GM12878 (cell line): ENCODE measurements at regions not wholly inside any gene's neighbourhood (a gene's known extent, or its start where the extent isn't known, plus 50 kb on each side); places are given as distances from the start of the nearest gene placed in this dataset.

ENCODE experiments used
- ATAC-seq: fragments of 200-7000 bp; cut with Tn5 transposase; 3 replicates; pipeline ENCODE4 v1.9.1; 2020; ENCODE audit warnings: mild to moderate bottlenecking, moderate library complexity
- BruUV-seq: library from RNA; stranded (reverse); fragments of 400-500 nt; replicated peaks from 2 replicates; lab custom pipeline; 2021; lab: Mats Ljungman, UMichigan
- CTCF ChIA-PET: fragments of 300-600 bp; sonication (Branson Sonifier 250); formaldehyde crosslinking; extraction: SDS; loops from one replicate; lab custom pipeline; 2021; ENCODE audit warnings: inconsistent platforms; lab: Yijun Ruan, JAX
- POLR2A ChIA-PET: fragments of 350-600 bp; formaldehyde crosslinking; extraction: SDS; loops from one replicate; lab custom pipeline; 2021; ENCODE audit warnings: inconsistent platforms; lab: Charles Lee
- RAD21 ChIA-PET: fragments of 300-600 bp; sonication (Branson Sonifier 250); formaldehyde crosslinking; loops from one replicate; lab custom pipeline; 2023; ENCODE audit warnings: antibody characterized with exemption; ENCODE audit not compliant: unreplicated experiment; lab: Charles Lee
- SMC1A ChIA-PET: fragments of 300-600 bp; sonication (Branson Sonifier 250); formaldehyde crosslinking; loops from one replicate; lab custom pipeline; 2023; ENCODE audit not compliant: unreplicated experiment, uncharacterized antibody; lab: Charles Lee
- DNase-seq: peaks from one replicate; pipeline ENCODE4 v3.0.0-alpha.2; 2011; ENCODE audit warnings: low read depth, low spot score
- FAIRE-seq: peaks from 3 replicates; lab custom pipeline; 2011; peaks lifted over from hg19 to GRCh38; lab: Jason Lieb, UNC
- H2AFZ ChIP-seq: 2 replicates; pipeline ENCODE4 v1.6.0; 2011; ENCODE audit warnings: low read depth, low read length, control low read depth; ENCODE audit not compliant: control insufficient read depth
- H3K27ac ChIP-seq: 2 replicates; pipeline ENCODE4 v1.5.1; 2011; ENCODE audit warnings: control low read depth; ENCODE audit not compliant: control insufficient read depth, insufficient read depth
- H3K27me3 ChIP-seq, 2 experiments: replicated peaks in 1 of 2; 2 replicates each; pipeline versions ENCODE4 v1.6.0 to v1.6.1; 2011; ENCODE audit warnings: low read length in 1 of 2; ENCODE audit not compliant: control insufficient read depth in 2 of 2, insufficient read depth in 2 of 2
- H3K36me3 ChIP-seq, 2 experiments: 2 replicates each; pipeline ENCODE4 v1.5.1; 2011; ENCODE audit warnings: low read length in 1 of 2; ENCODE audit not compliant: control insufficient read depth in 2 of 2, insufficient read depth in 2 of 2
- H3K4me1 ChIP-seq: 2 replicates; pipeline ENCODE4 v1.6.1; 2011; ENCODE audit warnings: mild to moderate bottlenecking, low read length, moderate library complexity, mixed read lengths; ENCODE audit not compliant: control insufficient read depth, insufficient read depth
- H3K4me2 ChIP-seq: 2 replicates; pipeline ENCODE4 v1.6.0; 2011; ENCODE audit warnings: control low read depth; ENCODE audit not compliant: control insufficient read depth, insufficient read depth
- H3K4me3 ChIP-seq: fragments of 200-600 bp; sonication (generic); 2 replicates; pipeline ENCODE4 v1.5.1; 2016
- H3K79me2 ChIP-seq: 2 replicates; pipeline ENCODE4 v1.6.0; 2011; ENCODE audit warnings: low read length; ENCODE audit not compliant: control insufficient read depth, insufficient read depth
- H3K9ac ChIP-seq: 2 replicates; pipeline ENCODE4 v1.8.0; 2011; ENCODE audit warnings: low read length, control low read depth, mixed read lengths; ENCODE audit not compliant: control insufficient read depth, insufficient read depth
- H3K9me3 ChIP-seq: replicated peaks from 3 replicates; pipeline ENCODE4 v1.5.1; 2011; ENCODE audit warnings: mild to moderate bottlenecking, low read length; ENCODE audit not compliant: control insufficient read depth, insufficient read depth
- H4K20me1 ChIP-seq: 2 replicates; pipeline ENCODE4 v1.6.0; 2011; ENCODE audit not compliant: control insufficient read depth, insufficient read depth
- CHD2 ChIP-seq: IDR thresholded peaks from 2 replicates; pipeline ENCODE4 v1.6.1; 2011; ENCODE audit warnings: low read depth, low read length, improper control_type of control experiment, borderline replicate concordance
- CTCF ChIP-seq, 3 experiments: IDR thresholded peaks in 2 of 3; conservative IDR thresholded peaks in 1 of 3; 2 replicates each; pipeline ENCODE4 v1.5.1; 2011; ENCODE audit warnings: low read depth in 3 of 3, low read length in 3 of 3, mild to moderate bottlenecking in 3 of 3, control low read depth in 2 of 3, moderate library complexity in 2 of 3, inconsistent platforms in 1 of 3, mixed read lengths in 1 of 3; ENCODE audit not compliant: control insufficient read depth in 2 of 3, insufficient read depth in 1 of 3; ENCODE audit errors: extremely low read depth in 1 of 3
- HDGF ChIP-seq: fragments of 450-650 bp; IDR thresholded peaks from 2 replicates; pipeline ENCODE4 v1.6.1; 2016; ENCODE audit warnings: antibody characterized with exemption
- KAT2A ChIP-seq: conservative IDR thresholded peaks from 2 replicates; pipeline ENCODE4 v1.6.1; 2011; ENCODE audit warnings: low read depth, low read length; ENCODE audit not compliant: control insufficient read depth
- KDM1A ChIP-seq: fragments of 200-600 bp; sonication (generic); IDR thresholded peaks from 2 replicates; pipeline ENCODE4 v1.6.1; 2016; ENCODE audit warnings: borderline replicate concordance
- MYC ChIP-seq: IDR thresholded peaks from 2 replicates; pipeline ENCODE4 v1.6.1; 2011; ENCODE audit warnings: mild to moderate bottlenecking, low read length, moderate library complexity, inconsistent platforms; ENCODE audit not compliant: insufficient read depth, insufficient replicate concordance, insufficient read length, severe bottlenecking
- NR2F1 ChIP-seq: fragments of 450-650 bp; conservative IDR thresholded peaks from 2 replicates; pipeline ENCODE4 v1.6.1; 2017; ENCODE audit warnings: mild to moderate bottlenecking
- REST ChIP-seq: IDR thresholded peaks from 2 replicates; pipeline ENCODE4 v1.6.1; 2012; ENCODE audit warnings: mild to moderate bottlenecking, low read depth, low read length
- RFX5 ChIP-seq: IDR thresholded peaks from 2 replicates; pipeline ENCODE4 v1.6.1; 2011; ENCODE audit warnings: low read depth, low read length, improper control_type of control experiment
- RUNX3 ChIP-seq: IDR thresholded peaks from 2 replicates; pipeline ENCODE4 v1.6.1; 2012; ENCODE audit warnings: low read length, inconsistent platforms
- SIN3A ChIP-seq: IDR thresholded peaks from 2 replicates; pipeline ENCODE4 v1.6.1; 2012; ENCODE audit warnings: low read depth, low read length, improper control_type of control experiment
- SMAD1 ChIP-seq: fragments of 450-650 bp; IDR thresholded peaks from 2 replicates; pipeline ENCODE4 v1.6.1; 2018; ENCODE audit warnings: mild to moderate bottlenecking, low read depth; ENCODE audit not compliant: partially characterized antibody
- TARDBP ChIP-seq: IDR thresholded peaks from 2 replicates; pipeline ENCODE4 v1.6.1; 2016; ENCODE audit warnings: borderline replicate concordance
- WGBS: methylation state at CpG from one replicate; pipeline ENCODE4 v1.1.6; 2016; ENCODE audit warnings: low lambda C conversion rate; ENCODE audit not compliant: insufficient replicate concordance, insufficient coverage; ENCODE audit errors: missing lambda C conversion rate; 5-methylcytosine and 5-hydroxymethylcytosine counted together
- in situ Hi-C: fragments of 300-500 bp; cut with MboI; formaldehyde crosslinking; loops from 9 replicates; pipeline ENCODE4 v1.14.3; 2018; ENCODE audit warnings: mixed read lengths
- intact Hi-C: fragments of 100-400 bp; cut with micrococcal nuclease; formaldehyde crosslinking; loops from one replicate; pipeline ENCODE4 v1.14.2; 2022; ENCODE audit not compliant: unreplicated experiment
- TF ChIP-seq, protein P1 (sequence below): IDR thresholded peaks from 2 replicates; pipeline ENCODE4 v1.6.1; 2011; ENCODE audit warnings: low read depth, mild to moderate bottlenecking, low read length, moderate library complexity, borderline replicate concordance; ENCODE audit errors: extremely low read depth

- Histone ChIP-seq H3K36me3 (no peaks in the 10 kb centered on the region), H3K79me2 (no peaks in the 10 kb centered on the region), H3K27ac (no peak overlapping the region), H3K4me2 (no peak overlapping the region), H3K4me3 (no peak overlapping the region), H3K9me3 (no peaks in the 10 kb centered on the region; the same call in 2 of the 3 replicates), H2AFZ (no peak overlapping the region), H3K27me3 (no peaks in the 10 kb centered on the region), H3K9ac (no peak overlapping the region), H4K20me1 (no peaks in the 10 kb centered on the region), H3K4me1 (no peaks in the 10 kb centered on the region)
- ATAC-seq (no peak), FAIRE-seq (no peak), DNase-seq (no peak)
- TF ChIP-seq NR2F1 = no peak
- TF ChIP-seq SMAD1 = no peak
- 0% methylated on average over 2 of the region's 2 CpGs for WGBS
- no TSS peak for BruUV-seq
- intact Hi-C loops = no loop called here
- CTCF ChIA-PET = no interaction called here
- in situ Hi-C loops = no loop called here
- RAD21 ChIA-PET = no interaction called here
- POLR2A ChIA-PET = no interaction called here
- SMC1A ChIA-PET = interaction anchor here (1.3 kb wide), 1 partner anchor 10 kb away, joined by 3 read pairs; no protein-coding TSS in a partner anchor
Observed at GRCh38 chr16:16788004-16788403, 409.1 kb downstream of the NPIPA7 start.

DNA sequence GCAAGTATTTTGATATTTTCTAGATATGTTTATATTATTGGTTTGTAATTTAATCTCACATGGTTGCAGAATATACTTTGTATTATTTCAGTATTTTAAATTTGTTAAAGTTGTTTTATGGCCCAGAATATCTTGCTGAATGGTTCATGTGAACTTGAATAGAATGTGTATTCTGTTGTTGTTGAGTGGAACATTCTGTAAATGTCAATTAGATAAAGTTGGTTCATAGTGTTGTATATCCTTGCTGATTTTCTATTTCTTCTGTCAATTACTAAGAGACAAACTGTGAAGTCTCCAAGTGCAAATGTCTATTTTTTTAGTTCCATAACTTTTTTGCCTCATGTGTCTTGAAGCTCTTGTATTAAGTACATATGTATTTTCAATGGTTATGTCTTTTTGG is 411.7 kb downstream of the NPIPA7 start:
- no TSS peak for BruUV-seq
- H3K4me3 ChIP-seq = no peak overlapping the region
- SMC1A ChIA-PET = no interaction called here
- H3K9ac ChIP-seq = no peak overlapping the region
- H3K4me1 ChIP-seq = no peaks in the 10 kb centered on the region
- H3K4me2 ChIP-seq = no peak overlapping the region
- H3K9me3 ChIP-seq = no peaks in the 10 kb centered on the region; the same call in 2 of the 3 replicates
- CTCF ChIA-PET = no interaction called here
- DNase-seq (no peak), ATAC-seq (no peak), FAIRE-seq (no peak)
- no peaks in the 10 kb centered on the region for H3K36me3 ChIP-seq
- in situ Hi-C loops (no loop called here), intact Hi-C loops (no loop called here)
- POLR2A ChIA-PET = no interaction called here
- H3K27ac ChIP-seq = no peak overlapping the region
- RAD21 ChIA-PET = no interaction called here
- H2AFZ ChIP-seq = no peak overlapping the region
- H3K79me2 ChIP-seq = no peaks in the 10 kb centered on the region
- no peaks in the 10 kb centered on the region for H4K20me1 ChIP-seq
- no peaks in the 10 kb centered on the region for H3K27me3 ChIP-seq
- no peak for TF ChIP-seq KDM1A
- TF ChIP-seq TARDBP = no peak
- TF ChIP-seq REST = no peak
- no peak for TF ChIP-seq RFX5
- no peak for TF ChIP-seq CTCF (IDR thresholded peaks at IDR 0.05 in 2 of 3, conservative IDR thresholded peaks at IDR 0.05 in 1 of 3; ENCODE audit: control insufficient read depth in 2 of 3, extremely low read depth in 1 of 3, insufficient read depth in 1 of 3, low read depth in 3 of 3, low read length in 3 of 3)
- TF ChIP-seq HDGF = no peak
- TF ChIP-seq KAT2A = no peak
- TF ChIP-seq, protein P1, sequence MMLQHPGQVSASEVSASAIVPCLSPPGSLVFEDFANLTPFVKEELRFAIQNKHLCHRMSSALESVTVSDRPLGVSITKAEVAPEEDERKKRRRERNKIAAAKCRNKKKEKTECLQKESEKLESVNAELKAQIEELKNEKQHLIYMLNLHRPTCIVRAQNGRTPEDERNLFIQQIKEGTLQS = no peak
- TF ChIP-seq MYC = no peak
- no peak for TF ChIP-seq SIN3A
- no peak for TF ChIP-seq RUNX3
- no peak for TF ChIP-seq CHD2
